ENCODE measurements at regions not wholly inside any gene's neighbourhood (a gene's known extent, or its start where the extent isn't known, plus 50 kb on each side); places are given as distances from the start of the nearest gene placed in this dataset.
"Not testable (repeated sequence)": the region's sequence is repeated elsewhere in the genome, so short reads cannot be mapped to it uniquely, and the experiment has no call there.

GRCh38 chr4:169934794-169935429 lies 91.3 kb downstream of the MFAP3L start:
- DNase-seq, result no peak

GRCh38 chr4:169933531-169933930 lies 92.7 kb downstream of the MFAP3L start:
- DNase-seq, result no peak

DNA sequence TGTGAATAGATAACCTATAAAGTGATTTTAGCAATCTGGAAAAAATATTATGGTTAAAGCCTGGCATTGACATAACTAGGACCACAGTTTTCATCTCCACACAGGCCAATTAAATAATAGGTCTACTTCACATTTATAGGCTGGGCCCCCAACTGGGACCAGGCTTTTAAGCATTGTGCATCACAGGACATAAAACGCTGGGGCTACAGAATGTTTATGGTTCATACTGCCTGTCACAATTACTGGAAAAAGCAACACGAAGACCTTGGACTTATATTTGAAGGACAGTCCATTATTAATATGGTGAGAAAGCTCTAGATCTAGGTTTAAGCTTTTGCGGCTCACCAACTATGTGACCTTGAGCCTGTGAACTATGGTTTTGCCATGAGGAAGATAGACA lies 94.2 kb downstream of the MFAP3L start:
- DNase-seq, result no peak

DNA sequence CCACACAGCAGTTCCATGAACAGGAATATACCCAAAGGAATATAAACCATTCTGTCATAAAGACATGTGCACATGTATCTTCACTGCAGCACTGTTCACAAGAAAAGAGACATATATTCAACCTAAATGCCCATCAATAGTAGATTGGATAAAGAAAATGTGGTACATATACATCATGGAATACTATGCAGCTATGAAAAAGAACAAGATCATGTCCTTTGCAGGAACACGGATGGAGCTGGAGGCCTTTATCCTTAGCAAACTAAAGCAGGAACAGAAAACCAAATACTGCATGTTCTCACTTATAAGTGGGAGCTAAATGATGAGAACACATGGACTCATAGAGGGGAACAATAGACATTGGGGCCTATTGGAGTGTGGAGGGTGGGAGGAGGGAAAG lies 95.4 kb downstream of the MFAP3L start:
- not testable (repeated sequence) for DNase-seq

DNA sequence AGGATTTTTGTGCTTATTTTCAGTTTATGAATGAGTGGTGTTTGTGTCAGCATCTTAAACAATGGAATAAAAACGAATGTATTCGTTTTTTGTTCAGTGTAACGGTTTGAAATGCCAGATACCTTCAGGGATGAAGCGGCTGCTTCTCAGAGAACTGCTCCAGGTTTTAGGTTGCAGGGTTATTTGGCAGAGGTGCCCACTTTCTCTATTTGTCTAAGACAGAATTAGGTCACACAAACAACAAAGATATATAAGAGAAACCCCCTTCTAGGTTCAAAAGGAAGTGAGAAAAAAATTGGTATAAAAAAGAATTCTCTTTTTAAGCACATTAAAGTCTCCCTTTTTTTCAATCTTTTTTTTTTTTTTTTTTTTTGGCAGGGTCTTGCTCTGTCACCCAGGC lies 98.9 kb downstream of the MFAP3L start:
- no peak for DNase-seq

GRCh38 chr4:169925678-169926077 lies 100.5 kb downstream of the MFAP3L start:
- DNase-seq, result no peak

DNA sequence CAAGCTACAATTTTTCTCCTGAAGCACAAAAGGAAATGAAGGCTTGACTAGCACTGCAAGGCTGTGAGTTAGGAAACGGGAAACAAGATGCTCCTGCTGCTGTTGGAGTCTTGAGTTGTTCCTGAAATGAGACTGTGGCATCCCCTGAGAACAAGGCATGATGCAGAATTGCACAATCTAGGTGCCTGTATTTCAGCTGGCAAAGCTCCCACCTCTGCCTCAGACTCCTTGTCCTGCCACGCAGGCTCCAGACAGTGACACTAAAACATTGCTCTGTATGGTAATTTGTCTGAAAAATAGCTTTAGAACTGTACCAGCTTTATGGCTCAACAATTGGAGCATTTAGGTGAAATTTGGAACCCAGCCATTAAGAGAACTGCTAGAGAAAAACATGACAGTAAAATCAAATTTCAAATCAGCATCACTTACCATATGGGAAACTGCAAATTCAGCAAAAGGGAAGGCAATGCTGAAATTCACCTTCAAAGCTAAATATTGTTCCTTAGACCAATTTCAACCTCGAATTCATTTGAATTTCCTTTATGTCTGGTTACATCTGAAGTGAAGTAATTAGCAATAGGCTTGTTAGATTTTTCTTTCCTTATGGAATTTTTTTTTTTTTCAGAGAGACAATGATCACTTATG lies 103.4 kb downstream of the MFAP3L start:
- DNase-seq, result no peak

- DNase-seq, result no peak
These were observed 104.5 kb downstream of the MFAP3L start for GRCh38 chr4:169921732-169922131.

DNA sequence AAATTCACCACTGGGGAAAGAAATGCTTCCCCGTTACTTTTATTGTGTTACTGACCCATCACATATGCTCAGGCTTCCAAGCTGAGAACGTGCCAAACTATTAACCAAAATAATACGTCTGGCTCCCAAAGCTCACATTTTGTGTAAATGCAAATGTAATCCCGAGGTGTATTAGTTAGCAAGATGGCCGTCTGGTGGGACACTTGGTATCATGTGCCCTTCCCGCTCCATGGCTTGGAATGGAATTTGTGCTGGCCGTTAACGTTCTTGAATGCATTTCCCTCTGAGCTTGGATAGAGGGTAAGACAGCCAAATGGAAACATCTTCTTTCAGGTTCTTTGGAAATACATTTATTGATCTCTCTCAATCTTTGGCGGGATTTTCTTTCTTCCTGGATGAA lies 105.0 kb downstream of the MFAP3L start:
- DNase-seq, result no peak

- DNase-seq, result not testable (repeated sequence)
These were observed 106.7 kb downstream of the MFAP3L start for GRCh38 chr4:169919194-169920124.

- no peak for DNase-seq
These were observed 110.7 kb downstream of the MFAP3L start for GRCh38 chr4:169915545-169915944.

DNA sequence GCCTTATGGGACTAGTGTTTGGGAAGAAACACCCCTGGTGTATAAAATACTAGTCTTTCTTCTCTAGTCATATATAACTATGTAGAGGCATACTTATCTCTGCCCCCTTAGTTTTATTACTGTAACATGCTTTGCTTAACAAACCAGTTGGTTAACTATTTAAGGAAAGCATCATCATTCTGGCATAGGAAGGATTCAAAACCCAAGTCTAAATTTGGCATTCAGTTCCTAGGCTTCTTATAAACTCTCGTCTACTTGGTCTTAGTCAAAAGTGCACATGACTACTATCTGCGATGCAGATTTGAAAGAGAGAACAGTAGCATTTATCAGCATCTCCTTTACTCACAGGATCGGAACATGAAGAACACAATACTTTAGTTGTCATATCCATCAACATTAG lies 111.3 kb downstream of the MFAP3L start:
- no peak for DNase-seq

GRCh38 chr4:169912996-169913395 lies 113.2 kb downstream of the MFAP3L start:
- no peak for DNase-seq

- no peak for DNase-seq
These were observed 116.3 kb downstream of the MFAP3L start for GRCh38 chr4:169909897-169910296.

DNA sequence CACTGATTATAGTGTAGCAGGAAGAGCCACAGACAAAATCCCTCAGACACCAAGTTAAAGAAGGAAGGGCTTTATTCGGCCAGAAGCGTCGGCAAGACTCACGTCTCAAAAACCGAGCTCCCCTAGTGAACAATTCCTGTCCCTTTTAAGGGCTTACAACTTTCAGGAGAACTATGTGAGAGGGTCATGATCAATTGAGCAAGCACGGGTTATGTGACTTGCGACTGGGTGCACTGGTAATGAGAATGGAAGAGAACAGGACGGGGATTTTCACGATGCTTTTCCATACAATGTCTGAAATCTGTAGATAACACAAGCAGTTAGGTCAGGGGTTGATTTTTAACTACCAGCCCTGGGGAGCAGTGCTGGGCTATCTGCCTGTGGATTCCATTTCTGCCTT lies 116.7 kb downstream of the MFAP3L start:
- DNase-seq, result no peak

GRCh38 chr4:169907705-169908104 lies 118.5 kb downstream of the MFAP3L start:
- DNase-seq, result no peak

DNA sequence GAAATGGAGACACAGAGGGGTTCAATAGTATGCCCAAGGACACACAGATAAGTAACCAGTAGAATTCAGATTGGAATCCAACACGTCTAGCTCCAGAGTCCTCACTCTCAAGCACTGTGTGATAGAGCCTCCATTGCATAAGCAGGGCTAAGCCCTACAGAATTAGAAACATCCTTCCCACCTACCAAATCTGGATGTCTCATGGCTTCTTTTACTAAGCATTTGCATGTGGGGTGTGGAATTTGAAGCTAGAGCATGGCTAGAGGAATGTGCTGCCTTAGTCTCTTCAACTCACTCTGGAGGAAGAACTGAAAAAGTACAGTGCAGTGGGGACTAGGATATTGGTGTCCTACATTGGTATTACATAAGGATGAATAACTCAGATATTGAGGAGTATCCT lies 119.4 kb downstream of the MFAP3L start:
- no peak for DNase-seq

- no peak for DNase-seq
These were observed 120.1 kb downstream of the MFAP3L start for GRCh38 chr4:169906104-169906503.

- no peak for DNase-seq
These were observed 123.4 kb downstream of the MFAP3L start for GRCh38 chr4:169902658-169903345.

DNA sequence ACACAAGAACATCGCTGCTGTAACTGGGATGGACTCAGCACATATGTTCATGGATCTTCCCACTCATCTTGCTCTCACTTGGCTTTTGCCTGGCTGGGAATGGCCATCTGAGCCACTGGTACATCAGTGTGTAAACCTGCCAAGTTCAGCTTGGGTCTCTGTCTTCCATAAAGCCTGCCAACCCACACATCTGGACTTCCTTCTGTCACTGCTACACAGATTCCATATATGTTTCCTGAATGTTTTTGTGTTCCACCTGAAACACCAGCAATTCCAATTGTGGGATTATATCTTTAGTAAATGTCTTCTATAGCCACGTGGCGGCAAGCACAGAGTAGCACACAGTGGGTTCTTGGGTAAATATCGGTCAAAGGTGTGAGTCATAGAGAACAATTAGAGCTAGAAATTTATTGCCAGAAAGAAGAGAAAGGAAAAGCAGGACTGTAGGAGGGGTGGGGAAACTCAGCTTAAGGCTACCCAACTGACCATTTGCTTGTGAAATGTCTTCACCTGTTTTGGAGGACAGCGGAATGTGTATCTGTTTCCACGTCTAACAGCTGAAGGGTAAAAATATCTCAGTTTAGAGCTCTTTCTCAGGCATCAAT lies 125.9 kb downstream of the MFAP3L start:
- DNase-seq, result no peak

- no peak for DNase-seq
These were observed 126.9 kb downstream of the MFAP3L start for GRCh38 chr4:169899295-169899694.

GRCh38 chr4:169898095-169898494 lies 128.1 kb downstream of the MFAP3L start:
- no peak for DNase-seq

GRCh38 chr4:169894767-169895166 lies 131.4 kb downstream of the MFAP3L start:
- not testable (repeated sequence) for DNase-seq

Data from CD4-positive, alpha-beta T cell treated with Interferon gamma for 1 hour (primary cell).